ENCODE measurements at regions not wholly inside any gene's neighbourhood (a gene's known extent, or its start where the extent isn't known, plus 50 kb on each side); places are given as distances from the start of the nearest gene placed in this dataset.

DNA sequence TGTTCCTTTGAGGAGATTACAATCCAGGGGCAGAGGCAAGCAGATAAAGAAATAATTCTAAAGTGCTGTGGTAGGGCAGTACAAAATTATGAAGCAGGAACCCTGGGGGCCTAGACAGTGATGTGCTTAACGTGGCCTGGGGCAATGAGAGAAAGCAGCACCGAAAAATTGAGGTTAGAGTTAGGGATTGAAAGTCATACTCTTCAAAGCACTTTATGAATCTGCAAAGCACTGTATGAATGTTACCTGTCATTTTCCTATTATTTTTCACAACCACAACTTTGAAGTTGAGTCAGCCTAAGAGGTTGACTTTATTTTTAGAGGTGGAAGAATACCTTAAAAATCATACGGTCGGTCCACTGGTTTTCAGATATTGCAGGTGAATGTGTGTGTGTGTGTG is 183.4 kb upstream of the NFIA start:
- ATAC-seq, result no peak
- CTCF ChIA-PET, result no interaction called here
- Histone ChIP-seq H3K27ac (ENCODE audit: low read depth, low read length) (no peak overlapping the region), H3K4me2 (ENCODE audit: low read length) (no peak overlapping the region), H3K36me3 (ENCODE audit: control insufficient read depth in 1 of 2, insufficient read depth in 2 of 2, low read length in 2 of 2) (no peaks in the 10 kb centered on the region), H3K9me2 (ENCODE audit: insufficient read depth) (no peaks in the 10 kb centered on the region), H3K79me2 (ENCODE audit: insufficient read depth, low read length) (no peaks in the 10 kb centered on the region), H3K9ac (ENCODE audit: low read length) (no peak overlapping the region), H2AFZ (ENCODE audit: low read depth, low read length, poor library complexity, severe bottlenecking) (no peak overlapping the region), H3K27me3 (ENCODE audit: insufficient read depth, low read length) (no peaks in the 10 kb centered on the region), H4K20me1 (ENCODE audit: insufficient read depth) (no peaks in the 10 kb centered on the region), H3K9me3 (ENCODE audit: control insufficient read depth in 1 of 2, insufficient read depth in 1 of 2, low read depth in 1 of 2, low read length in 2 of 2) (no peaks in the 10 kb centered on the region), H3K4me1 (ENCODE audit: control insufficient read depth in 1 of 2, insufficient read depth in 2 of 2, low read length in 2 of 2) (no peaks in the 10 kb centered on the region), H3K4me3 (replicated peaks in 1 of 2; ENCODE audit: low read depth in 1 of 2, low read length in 2 of 2) (no peak overlapping the region)
- RAD21 ChIA-PET (ENCODE audit: low non-redundant PET in 1 of 2, low total read pairs in 2 of 2, uncharacterized antibody in 2 of 2, unreplicated experiment in 2 of 2), result no interaction called here
- TF ChIP-seq, protein P1, sequence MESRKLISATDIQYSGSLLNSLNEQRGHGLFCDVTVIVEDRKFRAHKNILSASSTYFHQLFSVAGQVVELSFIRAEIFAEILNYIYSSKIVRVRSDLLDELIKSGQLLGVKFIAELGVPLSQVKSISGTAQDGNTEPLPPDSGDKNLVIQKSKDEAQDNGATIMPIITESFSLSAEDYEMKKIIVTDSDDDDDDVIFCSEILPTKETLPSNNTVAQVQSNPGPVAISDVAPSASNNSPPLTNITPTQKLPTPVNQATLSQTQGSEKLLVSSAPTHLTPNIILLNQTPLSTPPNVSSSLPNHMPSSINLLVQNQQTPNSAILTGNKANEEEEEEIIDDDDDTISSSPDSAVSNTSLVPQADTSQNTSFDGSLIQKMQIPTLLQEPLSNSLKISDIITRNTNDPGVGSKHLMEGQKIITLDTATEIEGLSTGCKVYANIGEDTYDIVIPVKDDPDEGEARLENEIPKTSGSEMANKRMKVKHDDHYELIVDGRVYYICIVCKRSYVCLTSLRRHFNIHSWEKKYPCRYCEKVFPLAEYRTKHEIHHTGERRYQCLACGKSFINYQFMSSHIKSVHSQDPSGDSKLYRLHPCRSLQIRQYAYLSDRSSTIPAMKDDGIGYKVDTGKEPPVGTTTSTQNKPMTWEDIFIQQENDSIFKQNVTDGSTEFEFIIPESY (IDR thresholded peaks at IDR 0.05; ENCODE audit: extremely low read depth, insufficient replicate concordance, low read length), result no peak
- TF ChIP-seq, protein P2, sequence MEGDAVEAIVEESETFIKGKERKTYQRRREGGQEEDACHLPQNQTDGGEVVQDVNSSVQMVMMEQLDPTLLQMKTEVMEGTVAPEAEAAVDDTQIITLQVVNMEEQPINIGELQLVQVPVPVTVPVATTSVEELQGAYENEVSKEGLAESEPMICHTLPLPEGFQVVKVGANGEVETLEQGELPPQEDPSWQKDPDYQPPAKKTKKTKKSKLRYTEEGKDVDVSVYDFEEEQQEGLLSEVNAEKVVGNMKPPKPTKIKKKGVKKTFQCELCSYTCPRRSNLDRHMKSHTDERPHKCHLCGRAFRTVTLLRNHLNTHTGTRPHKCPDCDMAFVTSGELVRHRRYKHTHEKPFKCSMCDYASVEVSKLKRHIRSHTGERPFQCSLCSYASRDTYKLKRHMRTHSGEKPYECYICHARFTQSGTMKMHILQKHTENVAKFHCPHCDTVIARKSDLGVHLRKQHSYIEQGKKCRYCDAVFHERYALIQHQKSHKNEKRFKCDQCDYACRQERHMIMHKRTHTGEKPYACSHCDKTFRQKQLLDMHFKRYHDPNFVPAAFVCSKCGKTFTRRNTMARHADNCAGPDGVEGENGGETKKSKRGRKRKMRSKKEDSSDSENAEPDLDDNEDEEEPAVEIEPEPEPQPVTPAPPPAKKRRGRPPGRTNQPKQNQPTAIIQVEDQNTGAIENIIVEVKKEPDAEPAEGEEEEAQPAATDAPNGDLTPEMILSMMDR (IDR thresholded peaks at IDR 0.05 in 2 of 3, conservative IDR thresholded peaks at IDR 0.05 in 1 of 3; ENCODE audit: borderline replicate concordance in 1 of 3, insufficient read depth in 1 of 3, low read depth in 2 of 3, low read length in 2 of 3), result no peak
- TF ChIP-seq POLR2AphosphoS5 (IDR thresholded peaks at IDR 0.05; ENCODE audit: low read depth, low read length), result no peak
- TF ChIP-seq ELF1 (IDR thresholded peaks at IDR 0.05; ENCODE audit: borderline replicate concordance, low read depth), result no peak
- no peak for TF ChIP-seq SP1 (IDR thresholded peaks at IDR 0.05; ENCODE audit: low read depth)
- TF ChIP-seq, protein P3, sequence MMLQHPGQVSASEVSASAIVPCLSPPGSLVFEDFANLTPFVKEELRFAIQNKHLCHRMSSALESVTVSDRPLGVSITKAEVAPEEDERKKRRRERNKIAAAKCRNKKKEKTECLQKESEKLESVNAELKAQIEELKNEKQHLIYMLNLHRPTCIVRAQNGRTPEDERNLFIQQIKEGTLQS (IDR thresholded peaks at IDR 0.05), result no peak
- TF ChIP-seq SRF (IDR thresholded peaks at IDR 0.05; ENCODE audit: low read depth), result no peak
- TF ChIP-seq EZH2 (IDR thresholded peaks at IDR 0.05), result no peak
- no peak for TF ChIP-seq CBX3 (IDR thresholded peaks at IDR 0.05; ENCODE audit: low read depth)
- TF ChIP-seq, protein P4, sequence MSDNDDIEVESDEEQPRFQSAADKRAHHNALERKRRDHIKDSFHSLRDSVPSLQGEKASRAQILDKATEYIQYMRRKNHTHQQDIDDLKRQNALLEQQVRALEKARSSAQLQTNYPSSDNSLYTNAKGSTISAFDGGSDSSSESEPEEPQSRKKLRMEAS (IDR thresholded peaks at IDR 0.05), result no peak
- no peak for TF ChIP-seq POLR2A (IDR thresholded peaks at IDR 0.05; ENCODE audit: borderline replicate concordance, extremely low read depth, insufficient read depth, insufficient read length)
- no peak for TF ChIP-seq CEBPB (IDR thresholded peaks at IDR 0.05; ENCODE audit: low read depth)
- no peak for DNase-seq (ENCODE audit: low read depth, low spot score)
- POLR2A ChIA-PET, result no interaction called here
- intact Hi-C loops (cut with micrococcal nuclease), result no loop called here
- BruUV-seq (replicated peaks), result no TSS peak

Data from HCT116 (cell line).